GM12892 (cell line): ENCODE measurements at regions not wholly inside any gene's neighbourhood (a gene's known extent, or its start where the extent isn't known, plus 50 kb on each side); places are given as distances from the start of the nearest gene placed in this dataset.
"Not testable (repeated sequence)": the region's sequence is repeated elsewhere in the genome, so short reads cannot be mapped to it uniquely, and the experiment has no call there.

Experiments used
- POLR2A ChIP-seq: IDR thresholded peaks from 2 replicates; pipeline ENCODE4 v1.6.1; 2011; ENCODE audit warnings: low read depth, low read length, control low read depth
- POLR2AphosphoS5 ChIP-seq: IDR thresholded peaks from 2 replicates; pipeline ENCODE4 v1.6.1; 2011; ENCODE audit warnings: low read depth, low read length, control low read depth

- TF ChIP-seq POLR2AphosphoS5, POLR2A: not testable (repeated sequence)
Measured at GRCh38 chr4:131683314-131683713, 1465.8 kb upstream of the PCDH10 start.
